CD4-positive, alpha-beta T cell treated with Interleukin-15 for 4 hours (primary cell): ENCODE measurements at regions not wholly inside any gene's neighbourhood (a gene's known extent, or its start where the extent isn't known, plus 50 kb on each side); places are given as distances from the start of the nearest gene placed in this dataset.
"Not testable (repeated sequence)": the region's sequence is repeated elsewhere in the genome, so short reads cannot be mapped to it uniquely, and the experiment has no call there.

ENCODE experiments used
- DNase-seq: peaks from one replicate; pipeline ENCODE4 v3.0.0-alpha.2; 2020; ENCODE audit warnings: low spot score

GRCh38 chrX:137646472-137646871 is 80.5 kb downstream of the ZIC3 start:
- DNase-seq: no peak

GRCh38 chrX:137651647-137652046 is 85.7 kb downstream of the ZIC3 start:
- DNase-seq: no peak

DNA sequence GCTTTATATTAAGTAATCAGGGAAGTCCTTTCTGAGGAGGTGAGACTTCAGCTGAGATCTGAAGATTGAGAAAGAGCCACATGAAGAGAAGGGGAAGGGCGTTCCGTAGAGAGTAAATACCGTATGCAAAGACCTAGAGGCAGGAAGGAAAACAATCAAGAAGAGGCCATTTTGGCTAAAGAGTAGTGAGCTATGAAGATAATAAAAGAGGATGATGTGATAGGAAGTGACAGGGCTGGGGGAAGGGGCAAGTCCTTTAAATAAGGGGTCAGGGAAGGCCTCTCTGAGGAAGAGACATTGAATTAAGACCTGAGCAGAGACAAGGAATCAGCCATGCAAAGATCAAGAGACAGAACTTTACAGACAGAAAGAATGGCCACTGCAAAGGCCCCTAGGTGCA is 86.2 kb downstream of the ZIC3 start:
- no peak for DNase-seq

DNA sequence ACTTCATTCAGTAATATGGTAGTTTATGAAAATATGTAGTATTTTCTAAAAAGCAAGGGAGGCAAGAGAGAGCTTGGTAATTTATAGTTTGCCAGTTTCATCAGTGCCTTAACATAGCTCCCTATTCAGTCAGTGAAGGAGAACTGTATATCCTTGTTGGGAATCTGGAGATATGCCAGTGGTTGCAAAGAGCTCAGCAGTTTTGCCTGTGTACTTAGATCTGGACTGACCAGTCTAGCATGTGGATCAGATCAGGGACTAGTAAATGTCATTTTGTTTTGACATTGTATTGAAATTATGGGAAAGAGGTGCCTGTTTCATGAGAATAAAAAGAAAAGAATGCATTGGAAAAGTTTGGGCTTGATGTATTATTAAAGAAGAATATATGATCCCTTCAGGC is 88.6 kb downstream of the ZIC3 start:
- no peak for DNase-seq

- no peak for DNase-seq
Observed at GRCh38 chrX:137667776-137668175, 101.8 kb downstream of the ZIC3 start.

- no peak for DNase-seq
Observed at GRCh38 chrX:137684591-137684990, 118.7 kb downstream of the ZIC3 start.

DNA sequence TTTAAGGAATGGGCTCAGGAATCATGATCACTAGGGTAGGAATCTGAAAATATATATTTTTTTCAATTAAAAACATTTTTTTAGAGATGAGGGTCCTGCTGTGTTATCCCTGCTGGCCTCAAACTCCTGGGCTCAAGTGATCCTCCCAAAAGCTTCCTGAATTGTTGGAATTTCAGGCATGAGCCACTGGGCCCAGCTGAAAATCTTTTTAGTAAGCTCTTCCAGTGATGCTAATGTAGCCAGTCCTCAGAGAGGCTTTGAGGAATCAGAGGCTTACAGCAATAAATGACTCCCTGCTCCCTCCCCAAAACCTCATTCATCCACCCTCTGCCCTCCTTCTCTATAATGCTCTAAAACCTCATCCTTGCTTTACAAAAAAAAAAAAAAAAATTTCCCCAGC is 129.5 kb downstream of the ZIC3 start:
- DNase-seq: no peak

- DNase-seq: no peak
Observed at GRCh38 chrX:137707348-137707747, 141.4 kb downstream of the ZIC3 start.

DNA sequence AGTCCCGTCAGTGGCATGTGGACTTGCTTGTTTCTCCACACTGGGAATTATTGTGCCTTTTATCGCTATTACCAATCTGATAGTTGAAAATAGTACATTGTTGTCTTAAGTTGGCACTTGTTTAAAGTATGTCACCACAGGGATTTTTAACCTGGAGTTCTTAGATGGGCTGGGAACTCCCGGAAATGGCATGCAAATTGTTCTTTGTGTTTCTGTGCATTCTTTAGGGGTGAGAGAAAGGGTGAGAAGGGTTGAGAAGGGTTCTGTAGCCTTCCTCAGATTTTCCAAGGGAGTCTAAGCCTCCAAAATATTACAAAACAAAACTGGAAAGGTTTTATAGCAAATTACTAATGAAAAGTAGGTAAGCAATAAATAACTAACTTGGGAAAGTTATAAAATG is 176.9 kb downstream of the ZIC3 start:
- DNase-seq: no peak

GRCh38 chrX:137743414-137743813 is 177.5 kb downstream of the ZIC3 start:
- no peak for DNase-seq

- no peak for DNase-seq
Observed at GRCh38 chrX:137746289-137746688, 180.4 kb downstream of the ZIC3 start.

- DNase-seq: no peak
Observed at GRCh38 chrX:137747244-137748043, 181.5 kb downstream of the ZIC3 start.

- no peak for DNase-seq
Observed at GRCh38 chrX:137748827-137749226, 182.9 kb downstream of the ZIC3 start.

- DNase-seq: no peak
Observed at GRCh38 chrX:137749246-137749645, 183.3 kb downstream of the ZIC3 start.

DNA sequence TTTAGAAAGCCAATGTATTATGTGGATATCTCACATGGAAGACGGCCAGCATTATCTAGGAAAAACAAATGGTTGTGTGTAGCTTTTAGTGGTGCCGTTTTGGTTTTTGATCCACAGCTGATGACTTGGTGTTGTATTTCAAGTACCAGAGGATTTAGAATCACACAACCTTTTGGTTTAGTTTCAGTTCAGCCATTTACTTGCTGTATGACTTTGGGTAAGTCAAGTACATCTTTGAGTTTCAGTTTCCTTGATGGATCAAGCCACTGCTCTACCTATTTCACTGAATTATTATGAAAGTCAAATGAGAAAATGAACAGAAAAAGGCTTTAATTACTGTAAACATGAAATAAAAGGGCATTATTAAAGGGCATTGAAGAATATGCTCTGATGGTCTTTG is 205.6 kb downstream of the ZIC3 start:
- no peak for DNase-seq

- DNase-seq: no peak
Observed at GRCh38 chrX:137792214-137792613, 226.3 kb downstream of the ZIC3 start.

GRCh38 chrX:137797926-137798325 is 232.0 kb downstream of the ZIC3 start:
- DNase-seq: not testable (repeated sequence)

- no peak for DNase-seq
Observed at GRCh38 chrX:137823257-137823656, 257.3 kb downstream of the ZIC3 start.

- no peak for DNase-seq
Observed at GRCh38 chrX:137847376-137847775, 281.4 kb downstream of the ZIC3 start.

DNA sequence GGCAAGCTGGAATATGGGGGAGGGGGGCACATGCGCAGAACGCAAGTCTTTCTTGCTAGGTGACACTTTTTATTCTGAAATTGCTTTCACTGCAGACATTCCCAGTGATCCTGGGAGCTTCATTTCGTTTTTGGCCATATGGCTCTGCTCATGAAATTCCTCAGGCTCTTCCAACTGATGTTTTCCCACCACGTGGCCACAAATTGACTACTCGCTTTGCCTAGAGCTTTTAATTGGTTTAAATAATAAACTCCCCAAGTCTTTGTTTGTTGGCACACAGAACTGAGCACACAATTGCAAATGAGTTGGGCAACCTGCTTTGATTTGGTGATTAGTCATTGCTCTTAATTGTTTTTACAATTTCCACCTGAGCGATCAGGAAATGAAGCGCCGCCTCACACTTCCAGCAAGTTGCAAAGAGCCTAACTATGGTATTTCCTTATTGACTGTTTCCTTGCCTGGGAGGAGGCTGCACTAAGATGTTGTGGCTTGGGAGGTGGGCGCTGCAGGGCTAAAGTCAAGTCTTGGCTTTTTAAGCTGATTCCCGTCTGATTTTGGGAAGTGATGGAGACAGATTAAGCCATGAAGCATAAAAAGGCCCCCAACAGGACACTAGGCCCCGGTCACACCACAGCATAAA is 282.5 kb downstream of the ZIC3 start:
- no peak for DNase-seq

GRCh38 chrX:137852502-137852901 is 286.6 kb downstream of the ZIC3 start:
- DNase-seq: no peak

DNA sequence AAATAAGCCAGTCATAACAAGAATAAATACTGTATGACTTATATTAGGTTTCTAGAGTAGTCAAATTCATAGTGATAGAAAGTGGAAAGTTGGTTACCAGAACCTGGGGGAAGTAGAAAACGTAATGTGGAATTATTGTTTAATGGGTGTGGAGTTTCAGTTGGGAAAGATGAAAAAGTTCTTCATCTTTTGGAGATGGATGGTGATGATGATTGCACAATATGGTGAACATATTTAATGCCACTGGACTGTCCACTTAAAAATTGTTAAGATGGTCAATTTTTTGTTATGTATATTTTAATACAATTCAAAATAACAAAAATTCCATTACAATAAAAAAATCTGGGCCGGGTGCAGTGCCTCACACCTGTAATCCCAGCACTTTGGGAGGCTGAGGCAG is 289.6 kb downstream of the ZIC3 start:
- DNase-seq: no peak

- DNase-seq: no peak
Observed at GRCh38 chrX:137858106-137858505, 292.2 kb downstream of the ZIC3 start.

DNA sequence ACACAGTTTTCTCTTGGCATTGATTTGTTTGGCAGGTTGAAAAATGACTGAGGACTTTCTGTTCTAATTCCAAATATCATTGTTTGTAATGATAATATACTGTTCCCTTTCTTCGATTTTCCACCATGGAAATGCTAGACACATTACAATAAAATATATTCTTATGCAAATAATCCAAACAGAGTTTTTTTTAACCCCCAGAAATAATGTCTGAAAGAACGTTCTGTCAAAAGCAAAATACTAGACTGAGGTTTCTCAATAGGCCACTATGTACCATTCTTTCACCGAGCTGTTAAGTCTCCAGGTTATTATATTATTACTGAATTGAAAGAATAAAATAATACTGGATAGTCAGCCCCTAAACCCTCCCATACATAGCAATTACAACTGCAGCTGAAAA is 312.5 kb downstream of the ZIC3 start:
- DNase-seq: no peak
